HepG2 (cell line): ENCODE measurements at regions not wholly inside any gene's neighbourhood (a gene's known extent, or its start where the extent isn't known, plus 50 kb on each side); places are given as distances from the start of the nearest gene placed in this dataset.

Source experiments
- ATAC-seq: fragments of 200-7000 bp; cut with Tn5 transposase; 3 replicates; pipeline ENCODE4 v1.9.1; 2020; ENCODE audit warnings: mild to moderate bottlenecking, moderate library complexity
- BruUV-seq: library from RNA; stranded (reverse); fragments of 400-500 nt; replicated peaks from 2 replicates; lab custom pipeline; 2021; lab: Mats Ljungman, UMichigan
- CTCF ChIA-PET: fragments of 300-600 bp; formaldehyde crosslinking; extraction: SDS; loops from one replicate; lab custom pipeline; 2021; ENCODE audit warnings: low total read pairs, inconsistent platforms, low intra/inter-chr PET ratio; lab: Yijun Ruan, JAX
- POLR2A ChIA-PET: fragments of 350-600 bp; sonication (Branson Sonifier 250); formaldehyde crosslinking; loops from one replicate; lab custom pipeline; 2020; ENCODE audit warnings: antibody characterized with exemption, inconsistent platforms; lab: Yijun Ruan, JAX
- DNase-seq: peaks from one replicate; pipeline ENCODE4 v3.0.0-alpha.2; 2015; ENCODE audit warnings: low spot score
- FAIRE-seq: peaks from 3 replicates; lab custom pipeline; 2011; peaks lifted over from hg19 to GRCh38; lab: Jason Lieb, UNC
- H2AFZ ChIP-seq: one replicate; pipeline ENCODE4 v1.6.1; 2011; ENCODE audit warnings: low read length, inconsistent platforms
- H3K27ac ChIP-seq: fragments of 300-600 bp; 3 replicates; pipeline ENCODE4 v1.8.0; 2011; ENCODE audit warnings: mixed run types, mild to moderate bottlenecking, mixed read lengths, low read length, inconsistent platforms; ENCODE audit not compliant: insufficient read depth; ENCODE audit errors: extremely low read length
- H3K27me3 ChIP-seq, 2 experiments: fragments of 200-600 bp in 1 of 2; 2 replicates in 1 of 2; 3 replicates in 1 of 2; pipeline versions ENCODE4 v1.6.0 to v1.8.0; 2011; ENCODE audit warnings: low read length in 2 of 2, mild to moderate bottlenecking in 2 of 2, moderate library complexity in 2 of 2, inconsistent platforms in 1 of 2; ENCODE audit not compliant: insufficient read depth in 2 of 2, control insufficient read depth in 1 of 2
- H3K36me3 ChIP-seq, 2 experiments: fragments of 200-600 bp in 1 of 2; replicated peaks in 1 of 2; 2 replicates in 1 of 2; 3 replicates in 1 of 2; pipeline versions ENCODE4 v1.5.1 to v1.8.0; 2011; ENCODE audit warnings: low read length in 2 of 2, inconsistent platforms in 1 of 2; ENCODE audit not compliant: insufficient read depth in 2 of 2, control insufficient read depth in 1 of 2
- H3K4me1 ChIP-seq: 2 replicates; pipeline ENCODE4 v1.5.1; 2012; ENCODE audit warnings: low read length, inconsistent platforms; ENCODE audit not compliant: insufficient read depth
- H3K4me2 ChIP-seq: 2 replicates; pipeline ENCODE4 v1.6.0; 2011; ENCODE audit warnings: low read depth, low read length, inconsistent platforms
- H3K4me3 ChIP-seq, 3 experiments: fragments of 200-600 bp in 1 of 3; sonication (generic), shearing (Covaris generic) in 1 of 3; replicated peaks in 1 of 3; 2 replicates each; pipeline ENCODE4 v1.5.1; 2011 to 2016; ENCODE audit warnings: low read length in 3 of 3, inconsistent platforms in 2 of 3, low read depth in 2 of 3, mild to moderate bottlenecking in 2 of 3, control low read depth in 1 of 3, mixed read lengths in 1 of 3; ENCODE audit not compliant: insufficient read depth in 1 of 3
- H3K79me2 ChIP-seq: one replicate; pipeline ENCODE4 v1.6.1; 2011; ENCODE audit warnings: low read length, inconsistent platforms; ENCODE audit not compliant: insufficient read depth
- H3K9ac ChIP-seq: 2 replicates; pipeline ENCODE4 v1.6.0; 2011; ENCODE audit warnings: mild to moderate bottlenecking, low read depth, low read length, inconsistent platforms; ENCODE audit not compliant: insufficient read depth
- H3K9me3 ChIP-seq: 2 replicates; pipeline ENCODE4 v1.5.1; 2012; ENCODE audit warnings: mild to moderate bottlenecking, low read length
- H4K20me1 ChIP-seq: 2 replicates; pipeline ENCODE4 v1.6.0; 2011; ENCODE audit warnings: inconsistent platforms, mild to moderate bottlenecking, low read length, moderate library complexity; ENCODE audit not compliant: insufficient read depth
- GFI1 ChIP-seq: sonication (generic); formaldehyde crosslinking; IDR thresholded peaks from 2 replicates; pipeline ENCODE4 v1.5.0; 2020; ENCODE audit warnings: missing genetic modification reagents, mild to moderate bottlenecking, borderline replicate concordance
- JARID2 ChIP-seq: sonication (generic); formaldehyde crosslinking; IDR thresholded peaks from 2 replicates; pipeline ENCODE4 v1.8.1; 2023; ENCODE audit warnings: missing genetic modification reagents, inconsistent platforms; ENCODE audit not compliant: insufficient replicate concordance
- KAT2B ChIP-seq: fragments of 150-350 bp; IDR thresholded peaks from 2 replicates; pipeline ENCODE4 v1.6.1; 2014; ENCODE audit warnings: low read depth, low read length, borderline replicate concordance
- MIXL1 ChIP-seq: IDR thresholded peaks from 2 replicates; pipeline ENCODE4 v1.6.1; 2016
- PHF5A ChIP-seq: IDR thresholded peaks from one replicate; pipeline ENCODE4 v1.6.1; 2018; ENCODE audit warnings: low read depth, missing genetic modification reagents; ENCODE audit not compliant: unreplicated experiment
- PITX1 ChIP-seq: sonication (generic); formaldehyde crosslinking; IDR thresholded peaks from 2 replicates; pipeline ENCODE4 v1.5.1; 2020; ENCODE audit warnings: mild to moderate bottlenecking, missing genetic modification reagents
- POLR2A ChIP-seq, 2 experiments: IDR thresholded peaks; 2 replicates each; pipeline ENCODE4 v1.6.1; 2011; ENCODE audit warnings: low read depth in 2 of 2, low read length in 2 of 2, mild to moderate bottlenecking in 1 of 2, moderate library complexity in 1 of 2; ENCODE audit not compliant: insufficient read depth in 1 of 2
- SALL2 ChIP-seq: sonication (generic); formaldehyde crosslinking; IDR thresholded peaks from 2 replicates; pipeline ENCODE4 v1.8.1; 2023; ENCODE audit warnings: mild to moderate bottlenecking, missing genetic modification reagents, inconsistent platforms
- TCF7L2 ChIP-seq: IDR thresholded peaks from 2 replicates; pipeline ENCODE4 v1.6.1; 2011; ENCODE audit warnings: mild to moderate bottlenecking, low read depth, low read length, moderate library complexity
- ZFP36L2 ChIP-seq: sonication (generic); formaldehyde crosslinking; IDR thresholded peaks from 2 replicates; pipeline ENCODE4 v1.4.0; 2020; ENCODE audit warnings: missing genetic modification reagents
- ZNF12 ChIP-seq: sonication (generic); formaldehyde crosslinking; IDR thresholded peaks from 2 replicates; pipeline ENCODE4 v1.5.0; 2020; ENCODE audit warnings: missing genetic modification reagents
- ZNF296 ChIP-seq: sonication (generic); formaldehyde crosslinking; conservative IDR thresholded peaks from 2 replicates; pipeline ENCODE4 v1.5.0; 2020; ENCODE audit warnings: mild to moderate bottlenecking, missing genetic modification reagents
- ZNF326 ChIP-seq: sonication (generic); formaldehyde crosslinking; IDR thresholded peaks from 2 replicates; pipeline ENCODE4 v1.4.0; 2020; ENCODE audit warnings: missing genetic modification reagents, borderline replicate concordance
- ZNF335 ChIP-seq: sonication (generic); formaldehyde crosslinking; IDR thresholded peaks from 2 replicates; pipeline ENCODE4 v1.4.0; 2020; ENCODE audit warnings: missing genetic modification reagents
- ZNF552 ChIP-seq: sonication (generic); formaldehyde crosslinking; IDR thresholded peaks from 2 replicates; pipeline ENCODE4 v1.9.0; 2022; ENCODE audit warnings: missing genetic modification reagents, mild to moderate bottlenecking, borderline replicate concordance
- ZNF674 ChIP-seq: sonication (generic); formaldehyde crosslinking; IDR thresholded peaks from 2 replicates; pipeline ENCODE4 v1.5.0; 2020; ENCODE audit warnings: low read depth, mild to moderate bottlenecking, missing genetic modification reagents
- ZNF761 ChIP-seq: sonication (generic); formaldehyde crosslinking; conservative IDR thresholded peaks from 2 replicates; pipeline ENCODE4 v1.4.0; 2020; ENCODE audit warnings: mild to moderate bottlenecking, missing genetic modification reagents
- ZNF850 ChIP-seq: sonication (generic); formaldehyde crosslinking; conservative IDR thresholded peaks from 2 replicates; pipeline ENCODE4 v1.9.0; 2021; ENCODE audit warnings: mild to moderate bottlenecking, missing genetic modification reagents
- WGBS: methylation state at CpG from one replicate; pipeline ENCODE4 v1.1.6; 2017; ENCODE audit warnings: low lambda C conversion rate; 5-methylcytosine and 5-hydroxymethylcytosine counted together
- in situ Hi-C: cut with HindIII; loops from 2 replicates; pipeline ENCODE4 v1.10.0; 2017; ENCODE audit warnings: low pct_unique_long_range_greater_than_20kb; ENCODE audit not compliant: extremely low pct_ligation_motif_present
- intact Hi-C: fragments of 100-400 bp; cut with micrococcal nuclease; formaldehyde crosslinking; loops from one replicate; pipeline ENCODE4 v1.10.0; 2022; ENCODE audit not compliant: unreplicated experiment
- TF ChIP-seq, protein P1 (sequence below): sonication (generic); formaldehyde crosslinking; IDR thresholded peaks from 2 replicates; pipeline ENCODE4 v1.5.1; 2020; ENCODE audit warnings: missing genetic modification reagents, mild to moderate bottlenecking, borderline replicate concordance
- TF ChIP-seq, protein P2 (sequence below): sonication (generic); formaldehyde crosslinking; IDR thresholded peaks from 2 replicates; pipeline ENCODE4 v1.8.1; 2023; ENCODE audit warnings: mild to moderate bottlenecking, missing genetic modification reagents

DNA sequence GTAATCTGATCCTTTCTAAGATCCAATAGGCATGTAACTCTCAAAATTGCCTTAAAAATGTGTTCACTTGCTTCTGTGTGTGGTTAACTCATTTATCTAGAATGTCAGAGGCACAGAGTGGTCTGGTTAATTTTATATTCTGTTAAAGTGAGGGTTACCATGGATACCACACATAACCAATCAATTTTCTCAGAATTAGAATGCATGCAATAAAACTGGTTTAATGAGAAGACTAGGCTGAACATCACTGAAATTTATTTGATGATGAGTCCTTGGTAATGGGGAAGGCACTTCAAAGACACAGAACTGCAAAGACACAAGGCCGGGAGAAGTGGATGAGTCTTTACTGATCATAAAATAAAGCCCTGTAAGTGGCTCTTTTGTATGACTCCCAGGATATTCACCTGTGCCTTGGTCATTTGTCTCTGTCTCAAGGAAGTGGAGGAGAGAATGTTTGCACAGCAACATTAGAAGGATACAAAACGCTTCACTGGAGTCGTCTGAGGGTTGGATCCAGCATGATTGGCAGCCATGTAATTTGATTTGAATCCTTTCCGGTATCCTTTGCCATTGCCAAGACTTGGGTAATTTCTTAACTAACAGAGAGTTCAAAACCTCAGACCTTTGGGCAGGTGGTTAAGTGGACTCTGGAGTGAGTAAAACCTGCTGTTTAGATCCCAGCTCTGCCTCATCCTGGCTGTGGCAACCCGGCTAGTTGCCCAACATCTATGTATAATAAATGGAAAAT lies 94.0 kb upstream of the RBPJ start:
- no TSS peak for BruUV-seq
- H3K36me3 ChIP-seq = no peaks in the 10 kb centered on the region
- H3K27me3 ChIP-seq = no peaks in the 10 kb centered on the region; a peak in 1 of 5 replicates
- no peak overlapping the region for H3K4me2 ChIP-seq
- ChIA-PET CTCF (no interaction called here), POLR2A (no interaction called here)
- no peaks in the 10 kb centered on the region for H4K20me1 ChIP-seq
- no peaks in the 10 kb centered on the region for H3K9me3 ChIP-seq
- H3K27ac ChIP-seq = no peak overlapping the region
- no peak overlapping the region for H3K4me3 ChIP-seq
- intact Hi-C loops = no loop called here
- WGBS = 31% methylated on average over 5 of the region's 5 CpGs
- no peak for FAIRE-seq
- H3K79me2 ChIP-seq = no peaks in the 10 kb centered on the region
- no peak for DNase-seq
- in situ Hi-C loops = no loop called here
- H3K9ac ChIP-seq = no peak overlapping the region
- TF ChIP-seq JARID2 (CRISPR knock-in tag) (no peak), ZNF12 (no peak), ZNF552 (no peak), ZNF674 (CRISPR knock-in tag) (no peak), POLR2A (IDR thresholded peaks at IDR 0.05; ENCODE audit: insufficient read depth in 1 of 2, low read depth in 2 of 2, low read length in 2 of 2) (no peak), ZNF761 (no peak), SALL2 (no peak), TCF7L2 (no peak), ZNF850 (CRISPR knock-in tag) (no peak), ZNF326 (CRISPR knock-in tag) (no peak), MIXL1 (CRISPR knock-in tag) (no peak), ZNF335 (CRISPR knock-in tag) (no peak), PITX1 (CRISPR knock-in tag) (no peak), ZNF296 (no peak), PHF5A (CRISPR knock-in tag) (no peak), ZFP36L2 (CRISPR knock-in tag) (no peak), KAT2B (no peak), GFI1 (CRISPR knock-in tag) (no peak)
- TF ChIP-seq, protein P1, sequence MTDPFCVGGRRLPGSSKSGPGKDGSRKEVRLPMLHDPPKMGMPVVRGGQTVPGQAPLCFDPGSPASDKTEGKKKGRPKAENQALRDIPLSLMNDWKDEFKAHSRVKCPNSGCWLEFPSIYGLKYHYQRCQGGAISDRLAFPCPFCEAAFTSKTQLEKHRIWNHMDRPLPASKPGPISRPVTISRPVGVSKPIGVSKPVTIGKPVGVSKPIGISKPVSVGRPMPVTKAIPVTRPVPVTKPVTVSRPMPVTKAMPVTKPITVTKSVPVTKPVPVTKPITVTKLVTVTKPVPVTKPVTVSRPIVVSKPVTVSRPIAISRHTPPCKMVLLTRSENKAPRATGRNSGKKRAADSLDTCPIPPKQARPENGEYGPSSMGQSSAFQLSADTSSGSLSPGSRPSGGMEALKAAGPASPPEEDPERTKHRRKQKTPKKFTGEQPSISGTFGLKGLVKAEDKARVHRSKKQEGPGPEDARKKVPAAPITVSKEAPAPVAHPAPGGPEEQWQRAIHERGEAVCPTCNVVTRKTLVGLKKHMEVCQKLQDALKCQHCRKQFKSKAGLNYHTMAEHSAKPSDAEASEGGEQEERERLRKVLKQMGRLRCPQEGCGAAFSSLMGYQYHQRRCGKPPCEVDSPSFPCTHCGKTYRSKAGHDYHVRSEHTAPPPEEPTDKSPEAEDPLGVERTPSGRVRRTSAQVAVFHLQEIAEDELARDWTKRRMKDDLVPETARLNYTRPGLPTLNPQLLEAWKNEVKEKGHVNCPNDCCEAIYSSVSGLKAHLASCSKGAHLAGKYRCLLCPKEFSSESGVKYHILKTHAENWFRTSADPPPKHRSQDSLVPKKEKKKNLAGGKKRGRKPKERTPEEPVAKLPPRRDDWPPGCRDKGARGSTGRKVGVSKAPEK (CRISPR knock-in tag) = no peak
- TF ChIP-seq, protein P2, sequence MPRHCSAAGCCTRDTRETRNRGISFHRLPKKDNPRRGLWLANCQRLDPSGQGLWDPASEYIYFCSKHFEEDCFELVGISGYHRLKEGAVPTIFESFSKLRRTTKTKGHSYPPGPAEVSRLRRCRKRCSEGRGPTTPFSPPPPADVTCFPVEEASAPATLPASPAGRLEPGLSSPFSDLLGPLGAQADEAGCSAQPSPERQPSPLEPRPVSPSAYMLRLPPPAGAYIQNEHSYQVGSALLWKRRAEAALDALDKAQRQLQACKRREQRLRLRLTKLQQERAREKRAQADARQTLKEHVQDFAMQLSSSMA = no peak
- TF ChIP-seq, all 625 proteins: peak for 0
- no peak overlapping the region for H2AFZ ChIP-seq
- H3K4me1 ChIP-seq = no peaks in the 10 kb centered on the region
- ATAC-seq = no peak
